ENCODE measurements at regions not wholly inside any gene's neighbourhood (a gene's known extent, or its start where the extent isn't known, plus 50 kb on each side); places are given as distances from the start of the nearest gene placed in this dataset.

GRCh38 chr7:26043801-26044200 lies 108.2 kb upstream of the NFE2L3 start:
- TF ChIP-seq, protein P1, sequence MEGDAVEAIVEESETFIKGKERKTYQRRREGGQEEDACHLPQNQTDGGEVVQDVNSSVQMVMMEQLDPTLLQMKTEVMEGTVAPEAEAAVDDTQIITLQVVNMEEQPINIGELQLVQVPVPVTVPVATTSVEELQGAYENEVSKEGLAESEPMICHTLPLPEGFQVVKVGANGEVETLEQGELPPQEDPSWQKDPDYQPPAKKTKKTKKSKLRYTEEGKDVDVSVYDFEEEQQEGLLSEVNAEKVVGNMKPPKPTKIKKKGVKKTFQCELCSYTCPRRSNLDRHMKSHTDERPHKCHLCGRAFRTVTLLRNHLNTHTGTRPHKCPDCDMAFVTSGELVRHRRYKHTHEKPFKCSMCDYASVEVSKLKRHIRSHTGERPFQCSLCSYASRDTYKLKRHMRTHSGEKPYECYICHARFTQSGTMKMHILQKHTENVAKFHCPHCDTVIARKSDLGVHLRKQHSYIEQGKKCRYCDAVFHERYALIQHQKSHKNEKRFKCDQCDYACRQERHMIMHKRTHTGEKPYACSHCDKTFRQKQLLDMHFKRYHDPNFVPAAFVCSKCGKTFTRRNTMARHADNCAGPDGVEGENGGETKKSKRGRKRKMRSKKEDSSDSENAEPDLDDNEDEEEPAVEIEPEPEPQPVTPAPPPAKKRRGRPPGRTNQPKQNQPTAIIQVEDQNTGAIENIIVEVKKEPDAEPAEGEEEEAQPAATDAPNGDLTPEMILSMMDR (IDR thresholded peaks at IDR 0.05; ENCODE audit: poor library complexity, severe bottlenecking): no peak
- TF ChIP-seq POLR2AphosphoS5 (IDR thresholded peaks at IDR 0.05): no peak
- no peak for TF ChIP-seq EZH2 (IDR thresholded peaks at IDR 0.05; ENCODE audit: borderline replicate concordance, insufficient read depth, low read length, poor library complexity, severe bottlenecking)
- no peak for TF ChIP-seq RAD21 (conservative IDR thresholded peaks at IDR 0.05)
- TF ChIP-seq EP300 (conservative IDR thresholded peaks at IDR 0.05; ENCODE audit: poor library complexity, severe bottlenecking): no peak
- no peak for TF ChIP-seq TAF1 (IDR thresholded peaks at IDR 0.05; ENCODE audit: low read depth)

Data from neural cell (in vitro differentiated cells).